CD4-positive, alpha-beta T cell (primary cell): ENCODE measurements at regions not wholly inside any gene's neighbourhood (a gene's known extent, or its start where the extent isn't known, plus 50 kb on each side); places are given as distances from the start of the nearest gene placed in this dataset.
A peak's percentile ranks its signal among the peaks of the same experiment; 100 is the strongest.

ENCODE experiments used
- ATAC-seq: fragments of 200-7000 bp; cut with Tn5 transposase; one replicate; pipeline ENCODE4 v1.10.0; 2022; ENCODE audit warnings: mild to moderate bottlenecking; ENCODE audit not compliant: poor library complexity
- CTCF ChIA-PET: fragments of 350-600 bp; sonication (Branson Sonifier 250); formaldehyde crosslinking; loops from one replicate; lab custom pipeline; 2021; ENCODE audit warnings: antibody characterized with exemption, inconsistent platforms; lab: Charles Lee
- POLR2A ChIA-PET: fragments of 350-600 bp; sonication (Branson Sonifier 250); formaldehyde crosslinking; loops from one replicate; lab custom pipeline; 2021; ENCODE audit warnings: antibody characterized with exemption, inconsistent platforms; lab: Charles Lee
- DNase-seq, 14 experiments: peaks; one replicate each; pipeline ENCODE4 v3.0.0-alpha.2; 2013 to 2020; ENCODE audit warnings: mixed read lengths in 2 of 14
- H3K27ac ChIP-seq, 2 donors: one replicate each; pipeline versions ENCODE4 v1.5.1 to v1.7.0; 2013; ENCODE audit warnings: low read length in 2 of 2, low read depth in 1 of 2, mild to moderate bottlenecking in 1 of 2
- H3K27me3 ChIP-seq, 2 experiments: 1 replicate in 1 of 2; 2 replicates in 1 of 2; pipeline versions ENCODE4 v1.6.1 to v1.7.0; 2013; ENCODE audit warnings: low read length in 2 of 2, control low read depth in 1 of 2, mild to moderate bottlenecking in 1 of 2, moderate library complexity in 1 of 2; ENCODE audit not compliant: insufficient read depth in 2 of 2, control insufficient read depth in 1 of 2
- H3K36me3 ChIP-seq: one replicate; pipeline ENCODE4 v1.6.1; 2013; ENCODE audit warnings: low read length, control low read depth; ENCODE audit not compliant: insufficient read depth
- H3K4me1 ChIP-seq: one replicate; pipeline ENCODE4 v1.6.1; 2013; ENCODE audit warnings: low read length, control low read depth; ENCODE audit not compliant: insufficient read depth
- H3K4me3 ChIP-seq: one replicate; pipeline ENCODE4 v1.5.1; 2013; ENCODE audit warnings: mild to moderate bottlenecking, low read length, moderate library complexity
- H3K9me3 ChIP-seq, 2 experiments: 1 replicate in 1 of 2; 2 replicates in 1 of 2; pipeline versions ENCODE4 v1.6.1 to v1.7.0; 2013; ENCODE audit warnings: low read length in 2 of 2, mild to moderate bottlenecking in 2 of 2, control low read depth in 1 of 2, moderate library complexity in 1 of 2; ENCODE audit not compliant: control insufficient read depth in 1 of 2, insufficient read depth in 1 of 2
- H3K27ac Mint-ChIP-seq: one replicate; pipeline ENCODE4 v1.8.0; 2020; ENCODE audit warnings: mixed read lengths
- H3K27me3 Mint-ChIP-seq: one replicate; pipeline ENCODE4 v1.8.0; 2021; ENCODE audit warnings: mixed read lengths
- H3K36me3 Mint-ChIP-seq: one replicate; pipeline ENCODE4 v1.8.0; 2021; ENCODE audit warnings: low read depth, mixed read lengths
- H3K4me1 Mint-ChIP-seq: one replicate; pipeline ENCODE4 v1.8.0; 2021; ENCODE audit warnings: low read depth, mixed read lengths
- H3K4me3 Mint-ChIP-seq: one replicate; pipeline ENCODE4 v1.8.0; 2020; ENCODE audit warnings: mild to moderate bottlenecking, mixed read lengths
- H3K9me3 Mint-ChIP-seq: one replicate; pipeline ENCODE4 v1.8.0; 2020; ENCODE audit warnings: mixed read lengths
- intact Hi-C, 2 experiments: fragments of 100-400 bp; cut with DNase I in 1 of 2; cut with micrococcal nuclease in 1 of 2; formaldehyde crosslinking; loops; one replicate each; pipeline versions ENCODE4 v1.15.1 to v1.9.0; 2023 to 2025; cut with DNase I, micrococcal nuclease
- TF ChIP-seq, protein P1 (sequence below): fragments of 200-600 bp; IDR thresholded peaks from one replicate; pipeline ENCODE4 v1.8.0; 2022; ENCODE audit warnings: antibody characterized with exemption, mild to moderate bottlenecking

DNA sequence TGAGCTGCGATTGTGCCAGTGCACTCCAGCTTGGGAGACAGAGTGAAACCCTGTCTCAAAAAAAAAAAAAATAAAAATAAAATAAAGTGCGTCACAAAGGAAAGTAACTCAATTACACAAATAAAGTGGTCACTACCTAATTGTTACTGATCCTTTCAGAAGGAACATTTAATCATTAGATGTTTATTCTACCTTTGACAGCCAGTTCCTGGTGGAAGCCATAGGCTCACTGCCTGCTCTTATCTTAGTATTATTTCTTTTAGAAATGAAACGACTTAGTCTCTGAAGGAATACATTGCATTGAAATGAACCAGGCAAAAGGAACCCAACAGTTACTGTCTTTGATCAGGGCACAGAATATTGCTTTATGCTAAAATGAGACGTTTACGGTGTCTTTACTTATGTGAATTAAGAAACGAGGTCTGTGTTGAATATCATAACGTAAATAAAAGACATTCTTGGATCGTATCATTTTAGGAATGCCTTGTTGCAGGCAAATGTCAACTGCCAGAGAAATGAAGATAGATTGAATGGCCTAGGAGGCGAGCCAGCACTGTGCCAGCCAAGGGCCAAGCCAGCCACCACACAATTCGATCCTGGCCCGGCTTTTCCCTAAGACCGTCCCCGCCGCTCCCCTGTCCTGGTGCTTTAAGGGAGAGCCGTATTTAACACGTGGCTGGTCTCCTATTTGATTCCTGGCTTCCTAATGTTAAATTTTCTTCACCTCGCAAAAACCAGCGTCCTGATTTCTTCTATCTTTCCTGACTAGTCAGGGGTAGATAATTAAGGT lies 136.7 kb upstream of the GMDS start:
- no peak overlapping the region for H3K27ac ChIP-seq
- POLR2A ChIA-PET = no interaction called here
- intact Hi-C loops = no loop called here
- H3K36me3 ChIP-seq = no peaks in the 10 kb centered on the region
- Mint-ChIP-seq H3K36me3 (no peaks in the 10 kb centered on the region), H3K27me3 (no peaks in the 10 kb centered on the region), H3K4me3 (no peak overlapping the region), H3K9me3 (no peaks in the 10 kb centered on the region), H3K27ac (no peak overlapping the region), H3K4me1 (no peaks in the 10 kb centered on the region)
- no peaks in the 10 kb centered on the region for H3K4me1 ChIP-seq
- ATAC-seq (no peak), DNase-seq (no peak)
- no peaks in the 10 kb centered on the region for H3K27me3 ChIP-seq
- CTCF ChIA-PET = no interaction called here
- TF ChIP-seq, protein P1, sequence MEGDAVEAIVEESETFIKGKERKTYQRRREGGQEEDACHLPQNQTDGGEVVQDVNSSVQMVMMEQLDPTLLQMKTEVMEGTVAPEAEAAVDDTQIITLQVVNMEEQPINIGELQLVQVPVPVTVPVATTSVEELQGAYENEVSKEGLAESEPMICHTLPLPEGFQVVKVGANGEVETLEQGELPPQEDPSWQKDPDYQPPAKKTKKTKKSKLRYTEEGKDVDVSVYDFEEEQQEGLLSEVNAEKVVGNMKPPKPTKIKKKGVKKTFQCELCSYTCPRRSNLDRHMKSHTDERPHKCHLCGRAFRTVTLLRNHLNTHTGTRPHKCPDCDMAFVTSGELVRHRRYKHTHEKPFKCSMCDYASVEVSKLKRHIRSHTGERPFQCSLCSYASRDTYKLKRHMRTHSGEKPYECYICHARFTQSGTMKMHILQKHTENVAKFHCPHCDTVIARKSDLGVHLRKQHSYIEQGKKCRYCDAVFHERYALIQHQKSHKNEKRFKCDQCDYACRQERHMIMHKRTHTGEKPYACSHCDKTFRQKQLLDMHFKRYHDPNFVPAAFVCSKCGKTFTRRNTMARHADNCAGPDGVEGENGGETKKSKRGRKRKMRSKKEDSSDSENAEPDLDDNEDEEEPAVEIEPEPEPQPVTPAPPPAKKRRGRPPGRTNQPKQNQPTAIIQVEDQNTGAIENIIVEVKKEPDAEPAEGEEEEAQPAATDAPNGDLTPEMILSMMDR = no peak
- H3K4me3 ChIP-seq = no peak overlapping the region
- H3K9me3 ChIP-seq = no peaks in the 10 kb centered on the region

DNA sequence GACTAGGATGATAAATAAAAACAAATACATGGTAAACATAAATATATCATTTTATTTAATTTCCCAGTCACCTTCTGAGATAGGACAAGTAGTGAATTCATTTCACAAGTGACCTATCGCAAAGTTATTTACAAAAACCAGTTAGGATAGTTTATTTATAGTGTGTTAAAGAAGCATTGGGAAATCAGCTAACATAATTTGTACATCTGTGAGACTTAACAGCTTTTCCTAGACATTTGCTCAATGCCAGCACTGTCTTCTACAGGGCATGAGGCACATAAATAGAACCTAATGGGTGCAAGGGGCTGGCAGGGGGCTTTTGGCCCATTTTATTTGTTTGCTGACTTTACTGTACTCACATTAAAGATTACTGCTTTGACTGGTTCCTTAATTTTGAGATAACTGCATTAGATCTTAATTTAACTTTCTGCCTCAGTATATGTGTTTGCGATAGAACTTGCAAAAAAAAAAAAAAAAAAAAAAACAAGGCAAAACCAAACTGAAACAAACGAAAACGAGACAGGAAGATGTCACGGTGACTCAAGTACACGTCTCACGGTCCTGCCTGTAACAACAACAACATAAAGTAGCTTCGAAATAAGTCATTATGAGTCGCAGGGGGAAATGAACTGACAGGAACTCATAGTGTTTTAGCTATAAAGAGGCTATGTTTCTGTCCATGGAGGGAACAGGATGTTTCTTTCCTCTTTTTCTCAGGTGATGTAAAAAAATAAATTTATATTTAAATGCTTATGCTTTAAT lies 133.7 kb upstream of the GMDS start:
- DNase-seq = peak in 1 of 14 experiments; percentile 1
- TF ChIP-seq, protein P1 = no peak
- no peaks in the 10 kb centered on the region for H3K4me1 ChIP-seq
- ChIA-PET CTCF (no interaction called here), POLR2A (no interaction called here)
- ATAC-seq = no peak
- intact Hi-C loops = no loop called here
- no peaks in the 10 kb centered on the region for H3K4me1 Mint-ChIP-seq
- no peaks in the 10 kb centered on the region for H3K9me3 Mint-ChIP-seq
- no peaks in the 10 kb centered on the region for H3K27me3 Mint-ChIP-seq
- no peak overlapping the region for H3K4me3 Mint-ChIP-seq
- H3K27ac ChIP-seq = no peak overlapping the region
- H3K27ac Mint-ChIP-seq = no peak overlapping the region
- no peaks in the 10 kb centered on the region for H3K36me3 ChIP-seq
- no peak overlapping the region for H3K4me3 ChIP-seq
- H3K27me3 ChIP-seq = no peaks in the 10 kb centered on the region
- no peaks in the 10 kb centered on the region for H3K9me3 ChIP-seq
- no peaks in the 10 kb centered on the region for H3K36me3 Mint-ChIP-seq

DNA sequence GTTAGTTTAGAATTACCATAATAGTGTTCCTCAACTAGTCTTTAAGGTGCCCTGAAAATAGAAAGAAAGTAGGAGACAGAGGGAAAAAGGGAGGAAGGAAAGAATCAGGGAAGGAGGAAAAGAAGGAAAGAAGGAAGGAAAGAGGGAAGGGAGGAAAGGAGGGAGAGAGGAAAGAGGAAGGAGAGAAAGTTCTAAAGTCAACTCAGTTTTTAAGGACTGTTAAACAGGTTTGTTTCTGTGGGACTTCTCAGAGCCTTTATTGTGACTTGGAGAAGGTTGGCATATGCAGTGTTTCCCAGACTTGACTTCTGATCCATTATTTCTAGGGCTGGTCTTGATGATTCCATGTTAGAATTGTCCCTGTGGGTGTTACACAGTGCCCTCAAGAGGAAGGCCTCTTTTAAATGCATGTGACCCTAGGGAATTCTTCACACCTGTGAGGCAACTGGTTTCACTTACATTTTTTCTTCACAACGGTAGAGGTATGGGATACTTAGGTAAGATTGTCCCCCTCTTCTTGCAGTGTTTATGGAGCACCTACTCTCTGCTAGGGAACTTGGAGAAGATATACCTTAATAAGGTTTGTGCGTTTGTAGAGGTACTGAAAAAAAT lies 132.7 kb upstream of the GMDS start:
- H3K9me3 ChIP-seq = no peaks in the 10 kb centered on the region
- ATAC-seq (no peak), DNase-seq (no peak)
- Mint-ChIP-seq H3K27ac (no peak overlapping the region), H3K36me3 (no peaks in the 10 kb centered on the region), H3K4me1 (no peaks in the 10 kb centered on the region), H3K4me3 (no peak overlapping the region), H3K27me3 (no peaks in the 10 kb centered on the region), H3K9me3 (no peaks in the 10 kb centered on the region)
- H3K4me1 ChIP-seq = no peaks in the 10 kb centered on the region
- ChIA-PET CTCF (no interaction called here), POLR2A (no interaction called here)
- H3K27me3 ChIP-seq = no peaks in the 10 kb centered on the region
- TF ChIP-seq, protein P1 = no peak
- no peak overlapping the region for H3K27ac ChIP-seq
- H3K36me3 ChIP-seq = no peaks in the 10 kb centered on the region
- intact Hi-C loops = no loop called here
- H3K4me3 ChIP-seq = no peak overlapping the region
